Stimulated activated CD4-positive, alpha-beta T cell treated with anti-CD3 and anti-CD28 coated beads, Interleukin-15, amount 100 ng/mL, for 24 hours (primary cell): ENCODE measurements at regions not wholly inside any gene's neighbourhood (a gene's known extent, or its start where the extent isn't known, plus 50 kb on each side); places are given as distances from the start of the nearest gene placed in this dataset.
A peak's percentile ranks its signal among the peaks of the same experiment; 100 is the strongest.
"Not testable (repeated sequence)": the region's sequence is repeated elsewhere in the genome, so short reads cannot be mapped to it uniquely, and the experiment has no call there.

Experiments used
- DNase-seq: peaks from one replicate; pipeline ENCODE4 v3.0.0-alpha.2; 2020

DNA sequence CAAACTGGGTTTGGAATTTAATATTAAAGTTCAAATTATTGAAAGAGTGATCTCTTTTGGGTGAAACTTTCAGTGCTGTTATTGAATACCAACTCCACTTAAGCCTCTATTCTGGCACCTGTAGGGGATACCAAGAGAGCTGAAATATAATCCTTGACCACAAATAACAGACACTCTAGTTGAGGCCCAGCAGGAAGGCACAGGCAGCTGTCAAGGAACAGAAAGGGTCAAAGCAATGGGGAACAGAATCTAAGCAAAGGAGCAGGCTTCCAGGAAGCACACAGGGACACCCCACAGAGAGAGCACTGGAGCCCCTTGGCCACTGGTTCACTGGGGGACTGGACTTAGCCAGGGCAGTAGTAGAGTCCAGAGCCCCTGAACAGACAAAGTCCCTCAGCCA is 120.9 kb upstream of the SFSWAP start:
- no peak for DNase-seq

DNA sequence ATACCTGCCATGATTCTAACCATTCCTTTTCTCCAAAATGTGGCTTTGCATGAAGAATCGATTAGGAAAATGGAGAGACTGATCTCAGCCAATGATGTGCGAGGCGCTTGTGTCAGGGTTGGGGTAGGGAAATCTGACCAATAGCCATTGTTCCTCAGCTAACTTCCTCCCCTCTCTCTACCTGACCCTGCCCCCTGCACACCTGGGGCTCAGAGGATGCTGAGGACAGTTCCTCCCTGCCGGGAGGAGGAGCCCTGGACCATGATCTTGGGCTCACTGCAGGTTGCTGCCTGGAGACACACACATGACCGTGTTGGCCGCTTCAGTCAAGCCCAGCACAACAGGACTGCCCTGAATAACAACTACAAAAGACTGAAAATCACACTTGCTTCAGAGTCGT is 119.8 kb upstream of the SFSWAP start:
- no peak for DNase-seq

DNA sequence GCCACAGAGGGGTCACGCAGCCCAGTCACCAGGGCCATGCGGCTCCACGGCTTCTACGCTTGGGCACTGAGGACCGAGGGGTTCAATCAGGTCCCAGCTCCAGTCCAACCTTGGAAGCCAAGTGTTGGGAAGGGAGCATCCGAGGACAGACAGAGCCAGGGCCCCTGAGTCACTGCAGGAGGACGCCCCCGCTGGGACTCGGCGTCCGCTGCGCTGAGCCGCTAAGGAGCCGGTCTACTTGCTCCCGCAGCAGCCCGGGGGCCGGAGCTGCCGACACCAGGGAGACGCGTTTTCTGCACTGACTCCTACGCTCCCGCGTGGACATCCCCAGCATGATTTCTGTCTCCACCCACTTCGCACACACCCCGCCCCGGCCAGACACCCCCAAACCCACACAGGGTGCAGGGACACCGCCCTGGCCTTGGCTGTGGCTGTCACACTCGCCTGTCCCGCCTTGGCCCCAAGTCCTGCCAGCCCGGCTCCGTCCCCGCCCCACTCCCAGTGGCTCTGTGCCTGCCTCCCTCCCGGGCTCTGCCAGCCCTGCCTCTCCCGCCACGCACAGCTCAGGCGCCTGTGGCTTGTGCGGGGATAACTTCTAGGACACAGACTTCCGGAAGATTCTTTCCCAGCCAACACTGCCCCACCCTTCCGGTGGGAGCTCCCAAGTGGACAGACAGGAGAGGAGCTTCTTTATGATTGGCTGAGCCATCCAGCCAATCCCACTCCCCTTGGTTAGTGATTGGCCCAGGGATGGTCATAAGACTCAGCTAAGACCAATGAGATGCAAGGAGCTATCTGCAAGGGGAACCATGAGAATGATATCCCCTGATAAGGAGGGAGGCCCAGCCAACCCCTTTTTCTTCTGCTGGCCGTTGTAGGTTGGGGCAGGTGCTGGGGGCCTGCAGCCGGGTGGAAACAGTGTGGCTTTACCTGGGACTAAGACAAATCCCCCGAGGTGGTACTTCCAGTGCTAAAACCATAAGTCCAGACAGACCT is 118.9 kb upstream of the SFSWAP start:
- DNase-seq, result no peak

DNA sequence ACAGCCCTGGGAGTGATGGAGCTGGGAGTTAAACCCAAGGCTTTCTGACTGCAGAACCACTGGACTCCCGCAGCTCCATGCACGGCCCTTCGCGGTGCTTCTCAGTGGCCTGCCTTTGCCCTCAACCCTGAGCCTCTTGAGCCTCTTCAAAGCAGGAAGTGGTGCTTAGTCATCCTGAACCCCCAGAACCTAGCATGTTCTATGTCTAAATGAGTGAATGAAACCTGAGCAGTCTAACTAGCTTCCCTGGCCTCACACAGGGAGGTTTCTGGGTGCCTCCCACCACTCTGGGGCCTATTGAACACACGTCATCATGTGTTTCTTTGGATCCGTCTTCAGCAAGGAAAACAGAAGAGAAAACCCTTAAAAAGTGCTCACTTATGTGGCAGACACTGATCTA is 117.9 kb upstream of the SFSWAP start:
- peak; percentile 31 for DNase-seq

DNA sequence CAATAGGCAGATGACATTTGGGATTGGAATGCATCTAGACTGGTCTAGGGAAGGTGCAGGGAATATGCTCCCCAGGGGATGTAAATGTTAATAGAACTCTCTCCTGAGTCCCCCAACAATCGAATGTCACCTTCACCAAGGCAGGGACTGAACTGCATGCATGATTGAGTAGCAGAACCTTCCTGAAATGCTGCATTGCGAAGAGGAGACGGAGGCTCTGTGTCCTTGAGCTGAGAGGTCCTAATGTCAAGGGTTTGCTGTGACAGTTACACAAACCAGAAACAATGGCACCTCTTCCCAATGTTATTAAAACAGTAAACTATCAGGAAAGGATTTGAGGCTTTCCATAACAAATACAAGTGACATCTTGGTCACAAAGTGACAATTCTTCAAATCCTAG is 117.5 kb upstream of the SFSWAP start:
- no peak for DNase-seq

DNA sequence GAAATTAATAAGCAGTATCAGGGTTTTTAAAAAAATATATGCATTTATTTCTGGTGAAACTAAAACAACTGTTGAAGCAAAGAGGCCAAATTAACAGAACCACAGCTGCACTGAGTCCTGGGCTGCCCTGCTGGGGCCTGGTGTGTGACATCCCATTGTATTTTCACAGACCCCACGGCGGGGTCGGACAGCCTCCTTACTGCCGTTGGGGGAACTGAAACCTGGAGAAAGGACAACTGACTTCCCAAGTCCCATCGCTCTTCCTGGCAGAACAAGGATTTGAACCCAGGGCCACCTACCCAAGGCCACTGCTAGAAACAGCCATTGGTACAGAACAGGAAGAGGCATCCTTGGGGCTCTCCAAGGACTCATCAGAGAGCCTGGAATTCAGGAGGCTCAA is 114.8 kb upstream of the SFSWAP start:
- no peak for DNase-seq

DNA sequence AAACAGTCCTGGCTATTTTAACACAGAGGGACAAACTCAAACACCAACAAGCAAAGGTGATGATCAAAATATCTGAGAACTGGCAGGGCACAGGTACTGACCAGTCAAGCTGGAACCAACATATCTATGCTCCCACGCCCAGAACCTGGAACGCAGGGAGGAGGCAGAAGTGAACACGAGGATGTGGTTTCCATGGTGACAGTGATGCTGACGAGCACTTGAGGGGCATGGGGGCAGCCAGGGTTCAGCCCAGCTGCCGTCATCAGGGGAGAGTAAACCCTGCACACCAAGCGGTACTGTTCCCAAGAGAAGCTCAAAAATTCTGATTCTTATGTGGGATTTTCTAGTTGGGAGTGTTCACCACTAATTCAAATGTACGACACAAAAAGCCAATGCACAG is 113.6 kb upstream of the SFSWAP start:
- no peak for DNase-seq

DNA sequence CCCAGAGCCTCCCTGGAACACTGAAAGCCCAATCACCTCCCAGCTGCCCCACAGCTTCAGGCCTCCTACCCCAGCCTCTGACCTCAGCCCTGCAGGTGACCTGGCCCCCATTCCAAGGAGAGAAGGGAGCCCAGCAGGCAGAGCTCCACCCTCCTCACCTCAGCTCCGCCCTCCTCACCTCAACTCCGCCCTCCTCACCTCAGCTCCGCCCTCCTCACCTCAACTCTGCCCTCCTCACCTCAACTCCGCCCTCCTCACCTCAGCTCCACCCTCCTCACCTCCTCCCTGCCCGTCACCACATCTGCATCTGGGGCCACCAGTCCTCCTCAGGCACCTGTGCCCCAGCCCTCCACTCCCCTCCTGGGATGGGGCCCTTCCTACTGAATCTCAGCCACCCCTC is 112.2 kb upstream of the SFSWAP start:
- DNase-seq, result no peak

DNA sequence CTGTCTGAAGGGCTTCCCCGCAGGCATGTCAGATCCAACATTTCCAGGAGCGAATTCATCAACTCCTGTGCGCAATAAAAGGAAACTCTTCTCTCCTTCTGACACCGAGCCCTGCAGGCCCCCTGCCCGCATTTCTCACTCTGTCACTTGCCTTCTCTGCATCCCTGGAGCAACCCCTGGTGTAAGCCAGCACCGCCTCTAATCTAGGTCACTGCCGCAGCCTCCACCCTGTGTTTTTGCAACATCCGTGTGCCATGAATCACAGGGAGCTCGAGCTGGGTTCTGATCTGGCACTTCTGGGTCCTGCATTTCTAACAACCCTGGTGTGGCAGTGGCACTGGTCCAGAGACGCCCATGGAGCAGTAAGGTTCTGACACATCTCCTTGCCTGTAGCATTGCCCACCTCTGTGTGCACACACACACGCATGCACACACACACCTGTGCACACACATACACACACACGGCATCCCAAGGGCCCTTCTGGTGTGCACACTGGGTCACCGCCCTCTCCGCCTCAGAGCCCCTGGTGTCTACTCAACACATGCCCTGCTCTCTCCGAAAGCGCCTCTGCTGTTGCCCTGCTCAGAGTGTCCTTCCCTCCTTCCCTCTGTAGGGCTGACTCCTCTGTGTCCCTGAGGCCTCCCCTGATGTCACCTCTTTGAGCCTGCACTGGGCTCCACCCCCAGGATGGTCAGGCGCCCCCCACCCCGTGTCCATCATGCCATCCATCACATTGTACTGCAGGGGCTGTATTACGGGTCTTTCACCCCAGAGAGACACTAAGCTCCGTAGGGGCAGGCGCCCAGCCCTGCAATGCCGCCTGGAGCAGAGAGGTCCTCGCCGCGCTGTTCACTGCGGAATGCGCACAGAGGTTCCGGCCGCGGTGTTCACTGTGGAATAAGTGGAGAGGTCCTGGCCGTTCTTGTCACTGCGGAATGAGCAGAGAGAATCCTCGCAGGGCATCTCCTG is 111.4 kb upstream of the SFSWAP start:
- DNase-seq, result no peak

DNA sequence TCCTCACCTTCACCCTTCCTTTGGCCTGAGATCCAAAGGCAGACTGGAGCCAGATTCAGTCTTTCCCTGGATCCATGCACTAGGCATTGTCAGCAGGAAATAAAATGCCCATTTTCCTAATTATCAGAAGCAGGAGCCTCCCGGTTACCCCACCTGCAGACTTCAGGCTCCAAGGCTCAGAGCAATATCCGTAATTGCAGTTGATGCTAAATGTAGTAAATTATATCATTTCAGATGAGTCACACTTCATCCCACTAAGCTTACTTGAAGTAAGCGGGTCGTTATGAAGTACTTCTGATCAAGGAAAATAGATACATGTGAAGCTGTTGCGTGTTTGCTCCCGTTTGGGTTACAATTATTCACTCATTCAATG is 110.7 kb upstream of the SFSWAP start:
- DNase-seq, result no peak

DNA sequence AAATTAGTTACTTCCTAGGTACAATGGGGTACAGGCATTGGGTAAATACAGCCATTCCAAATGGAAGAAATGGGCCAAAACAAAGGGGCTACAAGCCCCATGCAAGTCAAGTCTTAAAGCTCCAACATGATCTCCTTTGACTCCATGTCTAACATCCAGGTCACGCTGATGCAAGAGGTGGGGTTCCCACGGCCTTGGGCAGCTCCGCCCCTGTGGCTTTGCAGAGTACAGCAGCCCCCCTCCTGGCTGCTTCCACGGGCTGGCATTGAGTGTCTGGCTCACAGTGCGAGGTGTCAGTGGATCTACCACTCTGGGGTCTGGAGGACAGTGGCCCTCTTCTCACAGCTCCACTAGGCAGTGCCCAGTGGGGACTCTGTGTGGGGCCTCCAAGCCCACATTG is 109.4 kb upstream of the SFSWAP start:
- not testable (repeated sequence) for DNase-seq

DNA sequence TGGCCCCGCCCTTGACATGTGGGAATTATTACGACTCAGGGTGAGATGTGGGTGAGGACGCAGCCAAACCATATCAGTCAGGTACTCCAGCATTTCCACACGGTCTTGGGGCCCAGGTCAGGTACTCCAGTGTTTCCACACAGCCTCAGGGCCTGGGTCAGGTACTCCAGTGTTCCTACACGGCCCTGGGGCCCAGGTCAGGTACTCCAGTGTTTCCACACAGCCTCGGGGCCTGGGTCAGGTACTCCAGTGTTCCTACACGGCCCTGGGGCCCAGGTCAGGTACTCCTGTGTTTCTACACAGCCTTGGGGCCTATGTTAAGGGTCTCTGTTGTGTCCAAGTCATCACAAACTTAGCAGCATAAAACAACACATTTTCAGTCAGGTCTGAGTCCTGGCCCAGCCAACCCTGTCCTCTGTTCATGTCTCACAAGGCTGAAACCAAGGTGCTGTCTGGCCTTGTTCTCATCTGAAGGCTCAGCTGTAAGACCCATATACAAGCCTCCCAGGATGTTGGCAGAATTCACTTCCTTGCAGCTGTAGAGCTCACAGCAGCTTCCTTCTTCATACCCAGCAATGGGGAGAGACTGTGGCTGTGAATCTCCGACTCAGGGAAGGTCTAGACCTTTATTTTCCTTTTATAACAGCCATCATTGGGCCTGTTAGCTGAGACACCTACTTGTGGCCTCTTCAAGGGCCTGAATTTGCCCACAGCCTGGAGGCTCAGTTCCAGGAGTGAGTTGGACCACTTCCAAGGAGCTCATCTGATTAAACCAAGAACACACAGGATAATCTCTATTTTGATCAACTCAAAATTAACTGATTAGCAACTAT is 107.6 kb upstream of the SFSWAP start:
- DNase-seq, result no peak

DNA sequence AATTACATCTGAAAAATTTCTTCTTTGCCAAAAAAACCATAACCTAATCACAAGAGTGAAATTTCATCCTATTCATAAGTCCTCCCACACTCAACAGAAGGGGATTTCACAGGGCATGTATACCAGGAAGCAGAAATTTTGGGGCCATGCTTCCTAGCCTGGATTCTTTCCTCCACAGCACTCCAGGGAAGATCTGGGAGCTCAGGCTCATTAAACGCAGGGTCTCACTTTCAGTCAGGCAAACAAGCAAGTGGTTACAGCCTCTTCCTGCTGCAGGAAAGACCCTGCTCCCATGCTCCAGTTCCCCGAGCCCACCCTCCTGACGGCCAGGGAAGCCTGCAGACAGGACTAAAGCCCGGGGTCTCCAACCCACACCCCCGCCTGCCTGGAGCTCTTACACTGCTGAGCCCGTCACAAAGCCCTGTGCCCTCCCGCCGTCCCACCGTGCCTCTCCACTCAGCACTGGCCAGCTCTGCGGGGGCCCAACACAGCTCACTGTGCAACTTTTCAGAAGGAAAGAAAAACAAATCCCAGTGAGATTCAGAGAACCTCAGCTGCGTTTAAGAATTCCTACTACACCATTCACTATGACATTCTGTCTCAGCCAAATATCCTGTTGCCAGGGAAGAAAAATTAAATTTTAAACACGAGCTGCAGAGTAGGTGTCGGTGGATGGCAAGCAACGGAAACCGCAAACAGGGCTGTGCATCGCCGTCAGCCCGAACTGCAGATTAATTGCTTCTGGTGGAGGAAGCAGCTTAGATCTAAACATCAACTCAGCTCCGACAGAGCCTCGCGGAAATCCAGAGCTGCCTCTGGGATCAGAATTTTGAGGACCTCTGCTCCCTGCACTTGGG is 106.7 kb upstream of the SFSWAP start:
- peak; percentile 51 for DNase-seq

DNA sequence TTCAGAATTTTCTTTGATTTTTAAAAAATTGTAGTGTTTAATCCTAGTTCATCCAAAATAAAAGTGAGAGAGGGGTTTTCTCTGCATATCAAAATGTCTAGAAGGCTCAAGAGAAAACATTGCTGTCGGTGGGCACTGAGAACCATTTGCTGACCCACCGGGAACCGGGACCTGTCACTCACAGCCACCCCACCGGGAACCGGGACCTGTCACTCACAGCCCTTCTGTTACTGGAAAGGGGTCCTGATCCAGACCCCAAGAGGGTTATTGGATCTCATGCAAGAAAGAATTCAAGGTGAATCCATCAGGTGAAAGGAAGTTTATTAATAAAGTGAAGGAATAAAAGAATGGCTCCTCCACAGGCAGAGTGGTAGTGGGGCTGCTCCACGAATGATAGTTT is 106.0 kb upstream of the SFSWAP start:
- DNase-seq, result no peak

DNA sequence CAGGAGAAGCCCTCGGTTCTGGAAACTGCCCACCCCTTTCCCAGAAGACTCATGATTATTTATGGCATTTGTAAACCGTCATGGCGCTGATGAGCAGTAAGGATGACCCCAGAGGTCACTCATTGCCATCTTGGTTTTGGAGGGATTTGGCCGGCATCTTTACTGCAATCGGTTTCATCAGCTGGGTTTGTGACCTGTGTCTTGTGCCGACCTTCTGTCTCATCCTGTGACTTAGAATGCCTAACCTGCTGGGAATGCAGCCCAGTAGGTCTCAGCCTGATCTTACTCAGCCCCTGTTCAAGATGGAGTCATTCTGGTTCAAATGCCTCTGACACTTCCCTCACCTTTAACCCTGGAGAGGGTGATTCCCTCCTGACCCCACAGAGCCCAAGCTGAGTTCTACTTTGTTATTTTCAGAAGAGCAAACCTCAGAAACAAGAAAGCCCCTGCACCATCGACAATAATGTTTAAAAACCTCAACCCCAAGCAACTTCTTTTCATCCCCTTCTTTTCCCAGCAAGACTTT is 105.5 kb upstream of the SFSWAP start:
- no peak for DNase-seq

DNA sequence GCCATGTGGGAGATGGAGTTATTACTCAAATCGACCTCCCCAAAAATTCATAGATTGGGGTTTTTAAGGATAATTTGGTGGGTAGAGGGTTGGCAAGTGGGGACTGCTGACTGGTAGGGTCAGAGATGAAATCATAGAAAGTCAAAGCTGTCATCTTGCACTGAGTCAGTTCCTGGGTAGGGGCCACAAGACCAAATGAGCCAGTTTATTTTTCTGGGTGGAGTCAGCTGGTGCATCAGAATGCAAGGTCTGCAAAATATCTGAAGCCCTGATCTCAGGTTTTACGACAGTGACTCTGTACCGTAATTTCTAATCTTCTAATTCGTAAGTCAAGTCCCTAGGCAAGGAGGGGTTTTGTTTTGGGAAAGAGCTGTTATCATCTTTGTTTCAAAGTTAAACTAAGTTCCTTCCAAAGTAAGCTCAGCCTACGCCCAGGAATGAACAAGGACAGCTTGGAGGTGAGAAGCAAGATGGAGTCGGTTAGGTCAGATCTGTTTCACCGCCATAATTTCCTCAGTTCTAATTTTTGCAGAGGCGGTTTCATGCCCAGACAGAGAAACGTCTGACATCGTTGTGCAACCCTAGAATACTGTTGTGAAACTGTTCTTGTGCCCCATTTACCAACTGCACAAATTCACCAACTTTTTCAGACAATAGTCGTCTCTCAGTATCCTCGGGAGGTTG is 104.5 kb upstream of the SFSWAP start:
- no peak for DNase-seq

DNA sequence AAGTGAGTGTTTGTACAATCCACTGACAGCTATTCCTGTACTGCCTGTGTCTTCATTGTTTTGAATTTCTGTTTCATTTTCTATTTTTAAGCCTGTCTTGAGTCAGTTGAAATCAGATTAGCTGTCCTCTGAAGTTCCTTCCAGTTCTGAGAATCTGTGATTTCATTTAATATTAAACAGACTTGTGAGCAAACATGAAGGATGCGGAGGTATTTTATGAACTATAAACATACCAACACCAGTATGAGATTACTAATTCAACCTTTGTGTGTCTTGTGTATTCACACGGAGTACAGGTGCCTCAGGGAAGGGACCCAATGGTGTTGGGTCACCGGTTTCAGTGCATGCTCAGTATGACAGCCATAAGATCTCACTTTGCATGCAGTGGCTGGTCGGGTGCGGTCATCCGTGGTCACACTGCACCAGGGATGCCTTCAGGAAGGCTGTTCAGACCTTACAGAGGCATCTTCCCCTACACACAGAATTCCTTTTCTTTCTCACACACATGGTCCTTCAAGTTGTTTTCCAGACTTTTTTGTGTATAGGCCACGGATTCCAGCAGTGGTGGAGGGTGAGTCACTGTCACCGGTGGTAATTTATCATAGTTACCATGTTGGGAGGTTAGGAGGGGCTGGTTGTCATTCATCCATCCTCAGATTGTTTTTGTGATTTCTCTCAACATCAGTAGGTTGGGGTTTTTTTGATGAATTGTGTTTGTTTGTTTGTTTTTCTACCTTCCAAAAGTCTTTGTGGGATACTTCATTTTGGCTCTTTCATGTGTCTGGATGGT is 103.0 kb upstream of the SFSWAP start:
- DNase-seq, result peak; percentile 37

DNA sequence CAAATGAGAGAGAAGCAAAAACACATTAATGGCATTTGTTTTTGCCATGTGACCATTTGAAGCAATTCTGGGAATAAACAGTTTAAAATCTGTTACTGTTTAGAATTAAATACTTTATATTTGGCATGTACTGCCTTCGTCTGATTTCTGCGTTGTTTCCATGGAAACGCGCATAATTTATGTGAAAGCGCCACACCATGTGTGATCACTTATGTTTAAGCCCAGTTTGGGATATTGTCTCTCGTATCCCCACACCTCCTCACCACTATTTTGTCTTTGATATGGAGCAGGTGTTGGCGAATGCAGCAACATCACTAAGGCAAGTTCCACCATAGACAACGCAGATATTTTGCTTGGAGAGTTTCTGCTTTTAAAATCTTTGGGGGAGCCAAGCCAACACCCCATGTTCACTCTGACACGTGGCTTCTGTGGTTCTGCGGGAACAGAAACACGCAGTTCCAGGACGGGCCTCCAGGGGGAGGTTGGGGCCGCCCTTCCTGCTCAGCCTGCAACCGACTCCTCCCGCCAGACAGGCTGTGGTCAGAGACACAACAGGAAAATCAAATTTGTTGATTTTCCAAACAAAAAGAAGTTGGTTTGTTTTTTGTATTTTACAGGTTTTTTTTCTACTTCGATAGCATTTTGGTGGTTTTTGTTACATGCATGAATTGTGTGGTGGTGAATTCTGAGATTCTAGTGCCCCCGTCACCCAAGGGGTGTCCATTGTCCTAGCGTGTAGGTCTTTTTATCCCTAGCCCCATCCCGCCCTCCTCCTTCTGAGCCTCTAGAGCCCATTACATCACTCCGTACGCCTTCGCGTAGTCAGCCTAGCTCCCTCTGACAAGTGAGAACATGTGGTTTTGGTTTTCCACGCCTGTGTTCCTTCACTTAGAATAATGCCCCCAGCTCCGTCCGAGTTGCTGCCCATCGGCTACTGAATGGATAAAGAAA is 101.9 kb upstream of the SFSWAP start:
- peak; percentile 75 for DNase-seq

DNA sequence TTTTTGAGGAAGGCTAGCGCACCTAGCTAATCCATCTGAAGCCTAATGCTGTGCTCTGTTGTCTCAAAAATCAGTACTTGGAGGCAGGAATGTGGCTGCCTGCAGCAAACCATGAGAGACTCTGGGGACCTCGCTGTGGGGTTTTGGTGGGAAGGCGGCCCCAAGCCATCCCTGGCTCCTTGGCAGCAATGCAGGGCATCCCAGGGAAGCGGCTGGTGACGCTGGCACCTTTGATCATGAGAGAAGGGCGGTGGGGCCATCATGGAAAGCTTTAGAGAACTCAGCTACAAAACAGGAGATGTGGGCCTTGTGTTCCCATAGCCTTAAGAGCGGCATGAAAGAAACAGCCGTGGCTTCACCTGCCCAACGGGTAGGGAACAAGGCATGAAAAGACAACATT is 101.1 kb upstream of the SFSWAP start:
- DNase-seq, result no peak
